Neural cell (in vitro differentiated cells): ENCODE measurements at regions not wholly inside any gene's neighbourhood (a gene's known extent, or its start where the extent isn't known, plus 50 kb on each side); places are given as distances from the start of the nearest gene placed in this dataset.

Source experiments
- EZH2 ChIP-seq: fragments of 200-600, 300-800 bp; shearing (Covaris generic), sonication (generic); IDR thresholded peaks from 2 replicates; pipeline ENCODE4 v1.6.1; 2014; ENCODE audit warnings: antibody characterized with exemption, low read length, borderline replicate concordance, mild to moderate bottlenecking; ENCODE audit not compliant: insufficient read depth, poor library complexity, severe bottlenecking
- POLR2AphosphoS5 ChIP-seq: IDR thresholded peaks from 2 replicates; pipeline ENCODE4 v1.6.1; 2012
- RAD21 ChIP-seq: fragments of 450-650 bp; conservative IDR thresholded peaks from 2 replicates; pipeline ENCODE4 v1.6.1; 2014; ENCODE audit warnings: antibody characterized with exemption, mild to moderate bottlenecking, moderate library complexity
- REST ChIP-seq: IDR thresholded peaks from 2 replicates; pipeline ENCODE4 v1.6.1; 2012; ENCODE audit warnings: borderline replicate concordance
- SMC3 ChIP-seq: fragments of 450-650 bp; conservative IDR thresholded peaks from 2 replicates; pipeline ENCODE4 v1.6.1; 2014; ENCODE audit warnings: antibody characterized with exemption, mild to moderate bottlenecking, moderate library complexity; ENCODE audit not compliant: poor library complexity
- TAF1 ChIP-seq: IDR thresholded peaks from 2 replicates; pipeline ENCODE4 v1.6.1; 2012; ENCODE audit warnings: low read depth
- TF ChIP-seq, protein P1 (sequence below): fragments of 450-650 bp; IDR thresholded peaks from 2 replicates; pipeline ENCODE4 v1.5.1; 2014; ENCODE audit warnings: antibody characterized with exemption, mild to moderate bottlenecking, moderate library complexity; ENCODE audit not compliant: poor library complexity, severe bottlenecking

DNA sequence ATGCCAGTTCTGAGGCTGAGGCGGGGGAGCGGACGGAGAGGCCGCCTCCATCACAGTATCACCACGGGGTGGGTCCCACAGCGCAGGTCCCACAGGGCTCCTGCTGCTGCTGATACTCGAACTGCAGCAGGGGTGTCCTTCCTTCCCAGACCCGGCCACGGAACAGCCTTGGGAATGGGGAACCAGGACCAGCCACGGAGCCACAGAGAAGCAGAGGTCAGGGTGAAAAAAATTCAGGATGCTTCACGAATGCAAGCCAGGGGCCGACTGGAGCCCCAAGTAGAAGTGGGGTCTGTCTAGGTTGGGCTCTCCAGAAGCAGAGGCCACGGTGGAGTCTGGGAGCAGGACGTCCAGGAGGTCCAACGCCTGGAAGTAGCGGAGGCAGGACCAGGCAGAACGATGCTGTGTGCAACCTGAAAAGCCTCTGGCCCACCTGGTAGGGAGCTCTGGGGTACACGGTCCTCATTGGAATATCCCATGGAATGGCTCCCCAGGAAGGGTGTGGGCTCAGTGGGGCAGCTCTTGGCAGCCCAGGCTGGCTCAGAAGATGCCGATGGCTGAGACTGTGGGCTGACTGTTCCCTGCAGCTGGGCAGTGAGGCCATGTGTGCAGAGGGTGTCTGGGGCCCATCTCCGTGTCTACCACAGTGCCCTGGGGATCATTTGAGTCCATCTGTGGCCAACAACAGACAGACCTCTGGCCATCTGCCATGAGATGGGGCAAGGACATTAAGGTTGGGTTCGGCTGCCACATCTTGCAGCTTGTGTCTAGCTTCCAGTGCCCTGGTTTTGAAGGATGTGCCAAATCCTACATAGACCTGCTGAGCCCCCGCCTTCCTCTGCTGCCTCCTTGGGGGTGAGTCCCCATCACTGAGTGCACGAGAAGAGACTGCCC, 66.9 kb upstream of the FCN1 start:
- no peak for TF ChIP-seq TAF1
- no peak for TF ChIP-seq POLR2AphosphoS5
- TF ChIP-seq, protein P1, sequence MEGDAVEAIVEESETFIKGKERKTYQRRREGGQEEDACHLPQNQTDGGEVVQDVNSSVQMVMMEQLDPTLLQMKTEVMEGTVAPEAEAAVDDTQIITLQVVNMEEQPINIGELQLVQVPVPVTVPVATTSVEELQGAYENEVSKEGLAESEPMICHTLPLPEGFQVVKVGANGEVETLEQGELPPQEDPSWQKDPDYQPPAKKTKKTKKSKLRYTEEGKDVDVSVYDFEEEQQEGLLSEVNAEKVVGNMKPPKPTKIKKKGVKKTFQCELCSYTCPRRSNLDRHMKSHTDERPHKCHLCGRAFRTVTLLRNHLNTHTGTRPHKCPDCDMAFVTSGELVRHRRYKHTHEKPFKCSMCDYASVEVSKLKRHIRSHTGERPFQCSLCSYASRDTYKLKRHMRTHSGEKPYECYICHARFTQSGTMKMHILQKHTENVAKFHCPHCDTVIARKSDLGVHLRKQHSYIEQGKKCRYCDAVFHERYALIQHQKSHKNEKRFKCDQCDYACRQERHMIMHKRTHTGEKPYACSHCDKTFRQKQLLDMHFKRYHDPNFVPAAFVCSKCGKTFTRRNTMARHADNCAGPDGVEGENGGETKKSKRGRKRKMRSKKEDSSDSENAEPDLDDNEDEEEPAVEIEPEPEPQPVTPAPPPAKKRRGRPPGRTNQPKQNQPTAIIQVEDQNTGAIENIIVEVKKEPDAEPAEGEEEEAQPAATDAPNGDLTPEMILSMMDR: no peak
- TF ChIP-seq RAD21: no peak
- TF ChIP-seq REST: no peak
- no peak for TF ChIP-seq EZH2
- no peak for TF ChIP-seq SMC3
